K562 (cell line): ENCODE measurements at regions not wholly inside any gene's neighbourhood (a gene's known extent, or its start where the extent isn't known, plus 50 kb on each side); places are given as distances from the start of the nearest gene placed in this dataset.

Source experiments
- CTCF ChIP-seq, 3 experiments: IDR thresholded peaks in 2 of 3; conservative IDR thresholded peaks in 1 of 3; 2 replicates each; pipeline ENCODE4 v1.5.1; 2011 to 2012; ENCODE audit warnings: low read length in 3 of 3, mild to moderate bottlenecking in 3 of 3, control low read depth in 2 of 3, improper control_type of control experiment in 1 of 3, inconsistent platforms in 1 of 3, low read depth in 1 of 3, mixed read lengths in 1 of 3, moderate library complexity in 1 of 3; ENCODE audit not compliant: insufficient read depth in 2 of 3
- ETS1 ChIP-seq: conservative IDR thresholded peaks from 2 replicates; pipeline ENCODE4 v1.6.1; 2011; ENCODE audit warnings: low read depth, mild to moderate bottlenecking, low read length; ENCODE audit not compliant: control insufficient read depth
- EZH2 ChIP-seq: IDR thresholded peaks from 2 replicates; pipeline ENCODE4 v1.6.1; 2012; ENCODE audit warnings: low read depth, mild to moderate bottlenecking, inconsistent platforms, low read length, borderline replicate concordance
- GATA2 ChIP-seq: sonication (generic); formaldehyde crosslinking; IDR thresholded peaks from 2 replicates; pipeline ENCODE4 v1.4.0; 2020; ENCODE audit warnings: mild to moderate bottlenecking, missing genetic modification reagents
- KAT2B ChIP-seq: IDR thresholded peaks from one replicate; pipeline ENCODE4 v1.6.1; 2012; ENCODE audit warnings: low read depth, mild to moderate bottlenecking, control low read depth, inconsistent platforms, low read length, moderate library complexity
- KDM4B ChIP-seq, 2 experiments: fragments of 450-650 bp in 1 of 2; sonication (generic) in 1 of 2; IDR thresholded peaks; 2 replicates each; pipeline ENCODE4 v1.6.1; 2016 to 2017; ENCODE audit warnings: borderline replicate concordance in 2 of 2, antibody characterized with exemption in 1 of 2, low read depth in 1 of 2, mild to moderate bottlenecking in 1 of 2
- KDM5B ChIP-seq: fragments of 200-600 bp; sonication (generic); IDR thresholded peaks from 2 replicates; pipeline ENCODE4 v1.6.1; 2012; ENCODE audit warnings: low read depth, mild to moderate bottlenecking, moderate library complexity, low read length, control low read depth, inconsistent platforms; ENCODE audit not compliant: insufficient replicate concordance
- NFIC ChIP-seq: fragments of 450-650 bp; IDR thresholded peaks from 2 replicates; pipeline ENCODE4 v1.6.1; 2017; ENCODE audit warnings: mild to moderate bottlenecking, inconsistent platforms
- POLR2AphosphoS2 ChIP-seq: IDR thresholded peaks from 2 replicates; pipeline ENCODE4 v1.6.1; 2012; ENCODE audit warnings: low read length, improper control_type of control experiment
- SMARCA4 ChIP-seq: fragments of 450-650 bp; IDR thresholded peaks from 2 replicates; pipeline ENCODE4 v1.6.1; 2016
- SP1 ChIP-seq: sonication (generic); formaldehyde crosslinking; IDR thresholded peaks from 2 replicates; pipeline ENCODE4 v1.8.1; 2022; ENCODE audit warnings: mild to moderate bottlenecking, missing genetic modification reagents
- TAF15 ChIP-seq: fragments of 200-400 bp; formaldehyde crosslinking; IDR thresholded peaks from 2 replicates; pipeline ENCODE4 v1.6.1; 2017; ENCODE audit warnings: mild to moderate bottlenecking, low read depth, low read length, moderate library complexity
- ZNF41 ChIP-seq: fragments of 250-450 bp; sonication (Bioruptor Pico); conservative IDR thresholded peaks from 2 replicates; pipeline ENCODE4 v1.4.0; 2020; ENCODE audit warnings: mild to moderate bottlenecking

DNA sequence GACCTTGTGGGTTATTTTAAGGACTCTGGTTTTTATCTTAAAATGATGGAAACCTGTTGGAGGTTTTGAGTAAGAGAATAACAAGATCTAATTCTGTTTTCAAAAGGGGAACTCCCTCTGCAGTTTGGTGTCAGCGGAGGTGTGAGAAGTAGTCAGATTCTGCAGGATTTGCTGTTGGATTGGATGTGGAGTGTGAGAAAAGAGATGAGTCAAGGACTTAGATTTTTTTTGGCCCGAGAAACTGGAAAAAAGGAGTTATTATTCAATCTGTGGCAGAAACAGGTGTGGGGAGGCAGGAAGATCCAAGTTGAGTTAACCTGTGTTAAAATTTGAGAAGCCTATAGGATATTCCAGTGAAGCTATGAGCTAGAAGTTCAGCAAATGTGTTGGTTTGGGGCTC, 337.2 kb upstream of the FANCL start:
- TF ChIP-seq KDM5B (no peak), CTCF (IDR thresholded peaks at IDR 0.05 in 2 of 3, conservative IDR thresholded peaks at IDR 0.05 in 1 of 3; ENCODE audit: insufficient read depth in 2 of 3, low read depth in 1 of 3, low read length in 3 of 3) (no peak), ETS1 (no peak), EZH2 (no peak), NFIC (no peak), SP1 (no peak), SMARCA4 (no peak), ZNF41 (CRISPR knock-in tag) (no peak), TAF15 (no peak), GATA2 (CRISPR knock-in tag) (no peak), KAT2B (no peak), KDM4B (IDR thresholded peaks at IDR 0.05; ENCODE audit: borderline replicate concordance in 2 of 2, low read depth in 1 of 2) (no peak), POLR2AphosphoS2 (no peak)
